ENCODE measurements at regions not wholly inside any gene's neighbourhood (a gene's known extent, or its start where the extent isn't known, plus 50 kb on each side); places are given as distances from the start of the nearest gene placed in this dataset.

DNA sequence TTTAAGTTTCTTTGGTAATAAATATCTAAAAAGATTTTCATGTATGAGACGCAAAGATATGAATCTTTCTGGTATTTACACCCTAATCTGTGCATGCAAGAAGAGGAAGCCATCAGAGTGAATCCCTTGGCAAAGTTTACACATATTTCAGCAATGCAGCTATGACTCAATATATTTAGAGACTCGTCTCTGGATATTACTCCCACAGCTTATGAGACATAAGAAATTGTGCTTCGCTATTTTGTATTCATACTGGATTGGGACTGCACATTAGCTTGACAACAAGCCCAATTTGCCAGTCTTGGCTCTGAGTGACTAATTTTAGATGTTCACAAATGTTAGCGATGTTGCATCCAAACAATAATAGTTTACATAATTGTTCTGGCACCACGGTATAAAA, 532.0 kb downstream of the CDH11 start:
- H3K9me3 Mint-ChIP-seq (ENCODE audit: unreplicated experiment) = no peaks in the 10 kb centered on the region
- Histone ChIP-seq H3K4me3 (ENCODE audit: low read depth, low read length) (no peak overlapping the region), H3K36me3 (ENCODE audit: control insufficient read depth, insufficient read depth, low read length) (no peaks in the 10 kb centered on the region), H3K27me3 (replicated peaks; ENCODE audit: control insufficient read depth, insufficient read depth, low read length) (no peaks in the 10 kb centered on the region), H3K4me1 (no peaks in the 10 kb centered on the region), H3K9me3 (no peaks in the 10 kb centered on the region)
- H3K36me3 Mint-ChIP-seq (ENCODE audit: insufficient read depth, unreplicated experiment) = no peaks in the 10 kb centered on the region
- intact Hi-C loops (cut with micrococcal nuclease; ENCODE audit: unreplicated experiment) = no loop called here
- ChIA-PET POLR2A (no interaction called here), CTCF (no interaction called here)
- no peak for DNase-seq
- H3K27me3 Mint-ChIP-seq (ENCODE audit: insufficient read depth, unreplicated experiment) = peaks cover 3% of the 10 kb centered on the region
- no peak overlapping the region for H3K4me3 Mint-ChIP-seq (ENCODE audit: unreplicated experiment)
- no TSS peak for BruUV-seq (replicated peaks)
- H3K4me1 Mint-ChIP-seq (ENCODE audit: low read depth, unreplicated experiment) = no peaks in the 10 kb centered on the region
- TF ChIP-seq, protein P1, sequence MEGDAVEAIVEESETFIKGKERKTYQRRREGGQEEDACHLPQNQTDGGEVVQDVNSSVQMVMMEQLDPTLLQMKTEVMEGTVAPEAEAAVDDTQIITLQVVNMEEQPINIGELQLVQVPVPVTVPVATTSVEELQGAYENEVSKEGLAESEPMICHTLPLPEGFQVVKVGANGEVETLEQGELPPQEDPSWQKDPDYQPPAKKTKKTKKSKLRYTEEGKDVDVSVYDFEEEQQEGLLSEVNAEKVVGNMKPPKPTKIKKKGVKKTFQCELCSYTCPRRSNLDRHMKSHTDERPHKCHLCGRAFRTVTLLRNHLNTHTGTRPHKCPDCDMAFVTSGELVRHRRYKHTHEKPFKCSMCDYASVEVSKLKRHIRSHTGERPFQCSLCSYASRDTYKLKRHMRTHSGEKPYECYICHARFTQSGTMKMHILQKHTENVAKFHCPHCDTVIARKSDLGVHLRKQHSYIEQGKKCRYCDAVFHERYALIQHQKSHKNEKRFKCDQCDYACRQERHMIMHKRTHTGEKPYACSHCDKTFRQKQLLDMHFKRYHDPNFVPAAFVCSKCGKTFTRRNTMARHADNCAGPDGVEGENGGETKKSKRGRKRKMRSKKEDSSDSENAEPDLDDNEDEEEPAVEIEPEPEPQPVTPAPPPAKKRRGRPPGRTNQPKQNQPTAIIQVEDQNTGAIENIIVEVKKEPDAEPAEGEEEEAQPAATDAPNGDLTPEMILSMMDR (IDR thresholded peaks at IDR 0.05; ENCODE audit: insufficient read depth in 1 of 2, low read depth in 1 of 2, low read length in 1 of 2, severe bottlenecking in 1 of 2, unreplicated experiment in 1 of 2) = no peak
- no peak overlapping the region for H3K27ac Mint-ChIP-seq (ENCODE audit: unreplicated experiment)

DNA sequence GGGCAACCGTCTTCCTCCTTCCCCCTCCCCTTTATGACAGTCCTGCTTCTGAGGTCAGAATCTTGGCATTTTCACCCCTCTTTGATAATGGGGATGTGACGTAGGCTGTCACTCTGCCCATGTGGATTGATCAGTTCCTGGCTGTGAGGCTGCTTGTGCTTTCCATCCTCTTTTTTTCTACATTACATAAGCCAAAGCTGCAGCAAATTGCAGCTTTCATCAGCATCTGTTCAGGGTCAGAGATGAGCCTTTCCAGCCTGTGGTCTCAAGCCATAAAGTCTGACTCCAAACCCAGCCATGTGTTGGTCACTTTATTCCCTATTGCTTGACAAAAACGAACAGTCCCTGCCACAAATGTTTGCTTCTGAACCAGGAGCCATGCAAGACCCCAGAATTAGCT, 535.1 kb downstream of the CDH11 start:
- H3K36me3 Mint-ChIP-seq (ENCODE audit: insufficient read depth, unreplicated experiment) = no peaks in the 10 kb centered on the region
- H3K27ac Mint-ChIP-seq (ENCODE audit: unreplicated experiment) = no peak overlapping the region
- H3K4me3 Mint-ChIP-seq (ENCODE audit: unreplicated experiment) = no peak overlapping the region
- H3K27me3 Mint-ChIP-seq (ENCODE audit: insufficient read depth, unreplicated experiment) = peaks cover 4% of the 10 kb centered on the region
- intact Hi-C loops (cut with micrococcal nuclease; ENCODE audit: unreplicated experiment) = no loop called here
- TF ChIP-seq, protein P1 (IDR thresholded peaks at IDR 0.05; ENCODE audit: insufficient read depth in 1 of 2, low read depth in 1 of 2, low read length in 1 of 2, severe bottlenecking in 1 of 2, unreplicated experiment in 1 of 2) = no peak
- Histone ChIP-seq H3K4me3 (ENCODE audit: low read depth, low read length) (no peak overlapping the region), H3K36me3 (ENCODE audit: control insufficient read depth, insufficient read depth, low read length) (no peaks in the 10 kb centered on the region), H3K4me1 (no peaks in the 10 kb centered on the region), H3K27me3 (replicated peaks; ENCODE audit: control insufficient read depth, insufficient read depth, low read length) (no peaks in the 10 kb centered on the region), H3K9me3 (no peaks in the 10 kb centered on the region)
- ChIA-PET CTCF (no interaction called here), POLR2A (no interaction called here)
- DNase-seq = no peak
- H3K4me1 Mint-ChIP-seq (ENCODE audit: low read depth, unreplicated experiment) = no peaks in the 10 kb centered on the region
- no peaks in the 10 kb centered on the region for H3K9me3 Mint-ChIP-seq (ENCODE audit: unreplicated experiment)
- BruUV-seq (replicated peaks) = no TSS peak

DNA sequence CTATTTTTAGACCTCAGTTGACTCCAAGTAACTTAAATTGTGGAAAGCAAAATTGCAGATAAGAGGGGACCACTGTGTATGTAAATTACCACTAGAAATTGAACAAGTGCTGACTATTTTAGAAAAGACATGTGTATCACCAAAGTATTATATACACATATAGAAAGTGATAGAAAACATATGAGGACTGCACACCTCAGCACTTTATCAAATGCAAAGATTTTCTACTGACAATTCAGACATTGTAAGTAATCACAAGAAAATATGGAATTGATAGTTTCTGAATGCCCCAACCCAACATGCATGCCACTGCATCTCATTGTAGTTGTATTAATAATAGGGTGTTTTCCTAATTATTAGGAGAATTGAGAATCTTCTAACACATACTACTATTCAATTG, 536.5 kb downstream of the CDH11 start:
- H3K27me3 Mint-ChIP-seq (ENCODE audit: insufficient read depth, unreplicated experiment) = peaks cover 4% of the 10 kb centered on the region
- no peaks in the 10 kb centered on the region for H3K9me3 ChIP-seq
- TF ChIP-seq, protein P1 (IDR thresholded peaks at IDR 0.05; ENCODE audit: insufficient read depth in 1 of 2, low read depth in 1 of 2, low read length in 1 of 2, severe bottlenecking in 1 of 2, unreplicated experiment in 1 of 2) = no peak
- H3K9me3 Mint-ChIP-seq (ENCODE audit: unreplicated experiment) = no peaks in the 10 kb centered on the region
- H3K36me3 Mint-ChIP-seq (ENCODE audit: insufficient read depth, unreplicated experiment) = no peaks in the 10 kb centered on the region
- ChIA-PET CTCF (no interaction called here), POLR2A (no interaction called here)
- no peak overlapping the region for H3K4me3 ChIP-seq (ENCODE audit: low read depth, low read length)
- H3K36me3 ChIP-seq (ENCODE audit: control insufficient read depth, insufficient read depth, low read length) = no peaks in the 10 kb centered on the region
- H3K27me3 ChIP-seq (replicated peaks; ENCODE audit: control insufficient read depth, insufficient read depth, low read length) = no peaks in the 10 kb centered on the region
- H3K27ac Mint-ChIP-seq (ENCODE audit: unreplicated experiment) = no peak overlapping the region
- no peaks in the 10 kb centered on the region for H3K4me1 Mint-ChIP-seq (ENCODE audit: low read depth, unreplicated experiment)
- H3K4me1 ChIP-seq = no peaks in the 10 kb centered on the region
- intact Hi-C loops (cut with micrococcal nuclease; ENCODE audit: unreplicated experiment) = no loop called here
- no peak for DNase-seq
- no TSS peak for BruUV-seq (replicated peaks)
- H3K4me3 Mint-ChIP-seq (ENCODE audit: unreplicated experiment) = no peak overlapping the region
